Neutrophil (primary cell): ENCODE measurements at regions not wholly inside any gene's neighbourhood (a gene's known extent, or its start where the extent isn't known, plus 50 kb on each side); places are given as distances from the start of the nearest gene placed in this dataset.

Experiments used
- H3K27ac ChIP-seq: fragments of 200-600 bp; sonication (generic); 2 replicates; pipeline ENCODE4 v1.5.1; 2016; ENCODE audit warnings: mild to moderate bottlenecking, moderate library complexity
- H3K27me3 ChIP-seq: fragments of 200-600 bp; sonication (generic); 2 replicates; pipeline ENCODE4 v1.6.0; 2016; ENCODE audit warnings: mild to moderate bottlenecking
- H3K36me3 ChIP-seq: fragments of 200-600 bp; sonication (generic); 2 replicates; pipeline ENCODE4 v1.5.1; 2017
- H3K4me1 ChIP-seq, 2 experiments: fragments of 200-600 bp in 1 of 2; sonication (generic) in 1 of 2; 1 replicate in 1 of 2; 2 replicates in 1 of 2; pipeline versions ENCODE4 v1.5.1 to v1.6.1; 2013 to 2016; ENCODE audit warnings: low read depth in 1 of 2, low read length in 1 of 2, mild to moderate bottlenecking in 1 of 2, moderate library complexity in 1 of 2; ENCODE audit not compliant: control insufficient read depth in 1 of 2, insufficient read depth in 1 of 2
- H3K4me3 ChIP-seq, 2 experiments: fragments of 200-600 bp in 1 of 2; sonication (generic) in 1 of 2; 1 replicate in 1 of 2; 2 replicates in 1 of 2; pipeline ENCODE4 v1.5.1; 2013 to 2016; ENCODE audit warnings: low read depth in 1 of 2, low read length in 1 of 2, mild to moderate bottlenecking in 1 of 2, moderate library complexity in 1 of 2
- H3K9me3 ChIP-seq: fragments of 200-600 bp; sonication (generic); 2 replicates; pipeline ENCODE4 v1.5.1; 2016
- CTCF ChIP-seq: fragments of 200-600 bp; sonication (generic); IDR thresholded peaks from 2 replicates; pipeline ENCODE4 v1.5.1; 2016; ENCODE audit warnings: antibody characterized with exemption

GRCh38 chr19:28610731-28611130 lies 602.2 kb downstream of the UQCRFS1 start:
- TF ChIP-seq CTCF: no peak
- Histone ChIP-seq H3K9me3 (peaks cover 25% of the 10 kb centered on the region), H3K27ac (no peak overlapping the region), H3K27me3 (no peaks in the 10 kb centered on the region), H3K4me3 (no peak overlapping the region), H3K4me1 (no peaks in the 10 kb centered on the region), H3K36me3 (no peaks in the 10 kb centered on the region)

DNA sequence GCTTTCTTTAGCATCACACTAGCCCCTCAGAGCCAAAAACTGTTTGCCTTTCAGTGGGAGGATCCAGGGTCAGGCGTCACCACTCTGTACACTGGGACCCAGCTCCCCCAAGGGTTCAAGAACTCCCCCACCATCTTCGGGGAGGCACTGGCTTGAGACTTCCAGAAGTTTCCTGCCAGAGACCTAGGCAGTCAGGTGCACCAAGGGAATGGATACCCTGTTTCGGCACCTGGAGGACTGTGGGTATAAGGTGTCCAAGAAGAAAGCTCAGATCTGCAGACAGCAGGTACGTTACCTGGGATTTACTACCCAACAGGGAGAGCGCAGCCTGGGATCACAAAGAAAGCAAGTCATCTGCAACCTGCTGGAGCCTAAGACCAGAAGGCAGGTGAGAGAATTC lies 603.0 kb downstream of the UQCRFS1 start:
- no peak overlapping the region for H3K27ac ChIP-seq
- peaks cover 22% of the 10 kb centered on the region for H3K9me3 ChIP-seq
- no peak overlapping the region for H3K4me3 ChIP-seq
- no peaks in the 10 kb centered on the region for H3K27me3 ChIP-seq
- H3K4me1 ChIP-seq: no peaks in the 10 kb centered on the region
- no peaks in the 10 kb centered on the region for H3K36me3 ChIP-seq
- TF ChIP-seq CTCF: no peak

GRCh38 chr19:28609091-28609755 lies 603.7 kb downstream of the UQCRFS1 start:
- H3K36me3 ChIP-seq: no peaks in the 10 kb centered on the region
- H3K4me1 ChIP-seq: no peaks in the 10 kb centered on the region
- H3K27ac ChIP-seq: no peak overlapping the region
- no peak for TF ChIP-seq CTCF
- H3K27me3 ChIP-seq: no peaks in the 10 kb centered on the region
- H3K4me3 ChIP-seq: no peak overlapping the region
- H3K9me3 ChIP-seq: peaks cover 15% of the 10 kb centered on the region

GRCh38 chr19:28608292-28608691 lies 604.7 kb downstream of the UQCRFS1 start:
- H3K27ac ChIP-seq: no peak overlapping the region
- no peaks in the 10 kb centered on the region for H3K4me1 ChIP-seq
- H3K36me3 ChIP-seq: no peaks in the 10 kb centered on the region
- no peak overlapping the region for H3K4me3 ChIP-seq
- H3K27me3 ChIP-seq: no peaks in the 10 kb centered on the region
- peaks cover 7% of the 10 kb centered on the region for H3K9me3 ChIP-seq
- no peak for TF ChIP-seq CTCF

GRCh38 chr19:28607066-28607583 lies 605.8 kb downstream of the UQCRFS1 start:
- no peak overlapping the region for H3K27ac ChIP-seq
- H3K4me3 ChIP-seq: no peak overlapping the region
- no peaks in the 10 kb centered on the region for H3K36me3 ChIP-seq
- H3K4me1 ChIP-seq: no peaks in the 10 kb centered on the region
- H3K9me3 ChIP-seq: peaks cover 7% of the 10 kb centered on the region
- no peak for TF ChIP-seq CTCF
- H3K27me3 ChIP-seq: no peaks in the 10 kb centered on the region
